Adipocyte (in vitro differentiated cells): ENCODE measurements at regions not wholly inside any gene's neighbourhood (a gene's known extent, or its start where the extent isn't known, plus 50 kb on each side); places are given as distances from the start of the nearest gene placed in this dataset.
A peak's percentile ranks its signal among the peaks of the same experiment; 100 is the strongest.

Source experiments
- DNase-seq: peaks from one replicate; pipeline ENCODE4 v3.0.0-alpha.2; 2015; ENCODE audit warnings: low read depth
- H3K27me3 ChIP-seq: replicated peaks from 2 replicates; pipeline ENCODE4 v1.7.0; 2013; ENCODE audit warnings: mild to moderate bottlenecking, low read length, moderate library complexity; ENCODE audit not compliant: control insufficient read depth, insufficient read depth
- H3K36me3 ChIP-seq: 2 replicates; pipeline ENCODE4 v1.7.0; 2013; ENCODE audit warnings: low read length, mild to moderate bottlenecking, moderate library complexity; ENCODE audit not compliant: control insufficient read depth, insufficient read depth, severe bottlenecking
- H3K4me1 ChIP-seq: 2 replicates; pipeline ENCODE4 v1.7.0; 2013; ENCODE audit warnings: mild to moderate bottlenecking, low read length, moderate library complexity; ENCODE audit not compliant: control insufficient read depth, insufficient read depth
- H3K4me3 ChIP-seq: 2 replicates; pipeline ENCODE4 v1.7.0; 2013; ENCODE audit warnings: mild to moderate bottlenecking, low read length, moderate library complexity
- H3K9ac ChIP-seq: 2 replicates; pipeline ENCODE4 v1.7.0; 2013; ENCODE audit warnings: mild to moderate bottlenecking, low read length, moderate library complexity
- H3K9me3 ChIP-seq: 2 replicates; pipeline ENCODE4 v1.7.0; 2013; ENCODE audit warnings: mild to moderate bottlenecking, low read length, moderate library complexity; ENCODE audit not compliant: control insufficient read depth

DNA sequence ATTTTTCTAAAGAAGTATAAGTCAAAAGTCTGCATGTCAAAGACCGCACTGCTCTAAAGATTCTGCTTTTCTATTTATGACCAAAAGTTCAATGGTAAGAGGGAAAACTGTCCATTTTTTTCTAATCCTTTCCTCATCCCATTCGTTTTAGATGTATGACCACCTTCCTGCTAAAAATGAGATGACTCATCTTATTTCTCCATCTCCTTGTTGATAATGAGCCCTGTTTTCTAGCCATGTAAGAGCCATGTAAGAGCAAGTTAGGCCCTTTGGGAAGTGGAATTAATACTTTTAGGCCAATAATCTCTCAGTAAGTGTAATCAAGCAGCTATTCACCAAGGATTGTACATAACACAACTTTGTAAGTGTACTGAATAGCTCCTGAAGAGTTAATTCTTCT lies 475.6 kb upstream of the B3GALT2 start:
- no peak overlapping the region for H3K9ac ChIP-seq
- no peak overlapping the region for H3K4me3 ChIP-seq
- no peaks in the 10 kb centered on the region for H3K4me1 ChIP-seq
- DNase-seq: no peak
- no peaks in the 10 kb centered on the region for H3K9me3 ChIP-seq
- no peaks in the 10 kb centered on the region for H3K36me3 ChIP-seq
- H3K27me3 ChIP-seq: no peaks in the 10 kb centered on the region

DNA sequence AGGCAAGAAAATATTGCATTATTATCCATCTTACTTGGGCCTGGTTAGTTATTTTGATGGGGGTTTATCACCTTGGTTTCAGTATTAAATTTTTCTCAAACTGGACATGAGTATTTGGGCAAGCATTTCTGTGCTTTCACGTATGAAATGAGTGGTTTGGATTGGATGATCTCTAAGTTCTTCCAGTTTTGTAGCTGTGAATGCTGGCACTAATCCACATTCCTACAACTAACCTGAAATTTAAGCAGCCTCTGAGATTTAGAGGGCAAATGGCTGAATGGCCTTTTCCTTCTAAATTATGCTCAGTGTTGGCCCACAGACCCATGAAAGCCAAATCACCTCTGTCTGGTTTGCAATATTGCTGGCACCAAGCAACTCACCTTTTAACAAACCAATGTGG lies 475.0 kb upstream of the B3GALT2 start:
- Histone ChIP-seq H3K27me3 (no peaks in the 10 kb centered on the region), H3K9me3 (no peaks in the 10 kb centered on the region), H3K36me3 (no peaks in the 10 kb centered on the region), H3K4me3 (no peak overlapping the region), H3K4me1 (no peaks in the 10 kb centered on the region), H3K9ac (no peak overlapping the region)
- DNase-seq: no peak

DNA sequence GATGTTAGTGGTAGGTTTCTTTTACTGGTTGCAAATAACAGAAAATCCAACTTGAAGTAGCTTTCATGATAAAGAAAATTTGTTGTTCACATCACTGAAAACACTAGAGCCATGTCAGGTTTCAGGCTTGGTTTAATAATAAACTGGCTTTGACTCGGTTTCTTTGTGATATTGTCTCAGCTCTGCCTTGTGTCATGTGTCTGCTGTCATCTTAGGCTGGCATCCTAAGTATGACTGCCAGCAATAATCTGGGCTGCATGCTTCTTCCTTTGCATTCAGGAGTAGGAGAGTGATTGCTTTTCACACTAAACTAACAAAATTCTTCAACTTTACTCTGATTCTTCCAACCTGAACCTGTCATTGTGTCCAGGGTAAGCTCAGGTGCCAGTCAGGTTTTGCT lies 474.0 kb upstream of the B3GALT2 start:
- Histone ChIP-seq H3K27me3 (no peaks in the 10 kb centered on the region), H3K4me1 (no peaks in the 10 kb centered on the region), H3K9ac (no peak overlapping the region), H3K36me3 (no peaks in the 10 kb centered on the region), H3K9me3 (no peaks in the 10 kb centered on the region), H3K4me3 (no peak overlapping the region)
- no peak for DNase-seq

DNA sequence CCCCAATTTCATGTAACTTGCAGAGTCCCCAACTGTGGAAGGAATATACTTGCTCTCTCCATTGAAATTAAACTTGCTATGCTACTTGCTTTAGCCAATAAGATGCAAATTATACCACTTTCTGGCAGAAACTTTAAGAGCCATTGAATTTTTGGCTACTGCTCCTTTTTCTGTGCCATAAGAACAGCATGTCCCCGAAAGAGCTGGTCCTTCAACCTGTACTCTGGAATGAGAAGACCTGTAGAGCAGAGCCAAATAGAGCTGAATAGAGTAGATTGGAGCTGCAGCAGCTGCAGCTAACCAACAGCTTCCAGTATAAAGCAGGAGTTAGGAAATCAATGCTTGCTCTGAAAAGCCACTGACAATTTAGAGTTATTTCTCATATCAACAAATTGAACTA lies 472.3 kb upstream of the B3GALT2 start:
- H3K4me1 ChIP-seq: no peaks in the 10 kb centered on the region
- H3K27me3 ChIP-seq: no peaks in the 10 kb centered on the region
- no peaks in the 10 kb centered on the region for H3K36me3 ChIP-seq
- no peak for DNase-seq
- H3K9ac ChIP-seq: no peak overlapping the region
- peaks cover 12% of the 10 kb centered on the region for H3K9me3 ChIP-seq
- no peak overlapping the region for H3K4me3 ChIP-seq

DNA sequence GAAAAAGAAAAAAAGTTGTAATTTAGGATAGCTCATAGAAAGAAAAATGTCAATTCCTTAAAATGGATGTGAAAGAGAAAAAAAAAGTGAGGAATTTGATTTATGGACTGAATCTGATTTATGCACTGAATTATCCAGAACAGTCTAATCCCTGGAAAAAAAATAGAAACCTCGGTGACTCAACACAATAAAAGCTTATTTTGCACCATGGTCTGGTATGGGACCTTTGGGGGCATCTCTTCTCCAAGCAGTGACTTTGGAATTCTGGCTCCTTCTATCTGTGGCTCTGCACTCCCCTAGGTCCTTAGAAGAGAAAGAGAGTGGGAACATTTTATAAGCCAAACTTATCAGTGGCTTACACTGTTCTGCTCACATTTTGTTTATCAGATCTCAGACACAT lies 471.7 kb upstream of the B3GALT2 start:
- no peak overlapping the region for H3K4me3 ChIP-seq
- peaks cover 17% of the 10 kb centered on the region for H3K9me3 ChIP-seq
- no peaks in the 10 kb centered on the region for H3K27me3 ChIP-seq
- no peak overlapping the region for H3K9ac ChIP-seq
- peak; percentile 19 for DNase-seq
- no peaks in the 10 kb centered on the region for H3K4me1 ChIP-seq
- H3K36me3 ChIP-seq: no peaks in the 10 kb centered on the region

DNA sequence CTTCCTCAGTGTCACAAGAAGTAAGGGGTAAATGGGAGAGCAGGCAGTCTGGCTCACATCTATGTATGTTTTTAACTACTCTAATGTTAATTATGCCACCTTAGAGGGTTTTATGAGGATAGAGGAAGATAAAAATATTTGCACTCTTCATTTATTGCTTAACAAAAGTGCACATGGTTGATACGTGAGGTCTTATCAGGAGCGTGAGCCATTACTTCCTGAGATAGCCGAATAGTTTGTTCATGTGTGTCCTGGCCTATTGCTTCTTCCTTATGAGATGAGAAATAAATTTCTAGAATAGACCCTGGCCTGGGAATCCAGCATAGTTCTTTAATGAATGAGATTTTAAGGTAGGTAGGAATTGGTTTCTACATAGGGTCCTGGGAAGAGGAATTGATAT lies 471.1 kb upstream of the B3GALT2 start:
- Histone ChIP-seq H3K27me3 (no peaks in the 10 kb centered on the region), H3K36me3 (no peaks in the 10 kb centered on the region), H3K9me3 (peaks cover 18% of the 10 kb centered on the region), H3K4me1 (no peaks in the 10 kb centered on the region), H3K4me3 (no peak overlapping the region), H3K9ac (no peak overlapping the region)
- no peak for DNase-seq

DNA sequence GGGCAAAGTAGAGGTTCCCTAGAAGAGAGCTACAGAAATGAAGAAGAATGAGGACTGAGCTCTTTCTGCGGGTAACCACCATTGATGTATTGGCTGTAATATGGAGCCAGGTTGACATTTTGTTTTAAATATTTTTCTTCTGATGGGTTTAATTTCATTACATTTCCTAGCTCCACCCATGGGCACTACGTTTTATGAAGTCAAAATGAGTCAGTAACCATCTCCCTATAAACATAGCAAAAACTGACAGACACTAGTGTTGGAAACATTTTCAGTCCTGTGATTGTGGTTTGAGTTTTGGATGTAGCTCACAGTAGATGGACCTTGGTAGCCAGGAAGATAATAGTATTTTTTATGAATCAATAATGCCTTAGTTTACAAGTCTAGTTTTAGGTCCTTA lies 470.4 kb upstream of the B3GALT2 start:
- H3K9me3 ChIP-seq: peaks cover 18% of the 10 kb centered on the region
- no peaks in the 10 kb centered on the region for H3K27me3 ChIP-seq
- H3K4me3 ChIP-seq: no peak overlapping the region
- no peak overlapping the region for H3K9ac ChIP-seq
- H3K36me3 ChIP-seq: no peaks in the 10 kb centered on the region
- no peak for DNase-seq
- no peaks in the 10 kb centered on the region for H3K4me1 ChIP-seq

DNA sequence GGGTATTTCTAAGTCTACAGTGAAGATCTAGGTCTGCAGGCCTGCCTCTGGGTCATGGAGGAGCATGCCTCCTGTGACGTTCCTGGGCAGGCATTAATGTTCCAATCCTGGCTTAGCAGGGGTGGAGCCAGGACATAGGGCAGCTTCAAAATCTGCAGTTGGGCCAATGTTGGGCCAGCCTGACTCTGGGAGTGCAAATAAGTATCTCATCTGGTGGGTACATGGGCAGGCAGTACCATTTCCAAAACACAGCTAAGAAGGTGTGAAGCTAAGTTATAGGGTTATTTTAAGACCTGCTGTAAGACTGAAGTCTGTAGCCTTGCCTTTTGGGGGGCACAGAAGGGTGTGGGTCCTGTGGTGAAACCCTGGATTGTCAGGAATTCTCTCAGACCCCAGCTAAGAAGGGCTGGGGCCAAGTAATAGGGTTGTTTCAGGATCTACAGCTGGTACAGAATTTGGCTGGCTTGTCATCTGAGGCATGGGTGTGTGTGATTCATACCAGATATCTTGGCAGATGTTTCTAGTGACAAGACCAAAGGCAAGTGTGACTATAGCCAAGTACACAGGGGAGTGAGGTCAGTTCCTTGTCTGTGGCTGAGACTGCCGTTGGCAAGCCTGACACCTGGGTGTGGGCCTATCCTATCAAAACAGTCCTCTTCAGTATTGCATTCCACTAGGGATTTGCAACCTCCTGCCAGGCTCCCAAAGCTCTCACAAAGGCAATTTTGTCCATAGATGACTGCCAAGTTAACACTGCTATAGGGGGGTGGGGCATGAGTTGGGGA lies 468.7 kb upstream of the B3GALT2 start:
- Histone ChIP-seq H3K9me3 (peaks cover 26% of the 10 kb centered on the region), H3K27me3 (no peaks in the 10 kb centered on the region), H3K4me3 (no peak overlapping the region), H3K9ac (no peak overlapping the region), H3K36me3 (no peaks in the 10 kb centered on the region), H3K4me1 (no peaks in the 10 kb centered on the region)
- no peak for DNase-seq

DNA sequence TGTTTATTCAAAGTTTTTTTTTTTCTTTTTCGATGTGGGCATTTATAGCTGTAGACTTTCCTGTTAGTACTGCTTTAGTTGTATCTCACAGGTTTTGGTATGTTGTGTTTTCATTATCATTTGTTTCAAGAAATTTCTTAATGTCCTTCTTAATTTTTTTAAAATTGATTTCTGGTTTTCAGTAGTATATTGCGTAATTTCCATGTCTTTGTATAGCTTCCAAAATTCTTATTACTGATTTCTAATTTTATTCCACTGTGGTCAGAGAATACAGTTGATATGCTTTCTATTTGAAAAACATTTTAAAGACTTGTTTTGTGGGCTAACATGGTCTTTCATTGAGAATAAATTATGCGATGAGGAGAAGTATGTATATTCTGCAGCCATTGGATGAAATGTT lies 463.2 kb upstream of the B3GALT2 start:
- no peak overlapping the region for H3K9ac ChIP-seq
- no peaks in the 10 kb centered on the region for H3K36me3 ChIP-seq
- no peak overlapping the region for H3K4me3 ChIP-seq
- no peaks in the 10 kb centered on the region for H3K4me1 ChIP-seq
- peaks cover 32% of the 10 kb centered on the region for H3K9me3 ChIP-seq
- no peaks in the 10 kb centered on the region for H3K27me3 ChIP-seq
- DNase-seq: no peak

DNA sequence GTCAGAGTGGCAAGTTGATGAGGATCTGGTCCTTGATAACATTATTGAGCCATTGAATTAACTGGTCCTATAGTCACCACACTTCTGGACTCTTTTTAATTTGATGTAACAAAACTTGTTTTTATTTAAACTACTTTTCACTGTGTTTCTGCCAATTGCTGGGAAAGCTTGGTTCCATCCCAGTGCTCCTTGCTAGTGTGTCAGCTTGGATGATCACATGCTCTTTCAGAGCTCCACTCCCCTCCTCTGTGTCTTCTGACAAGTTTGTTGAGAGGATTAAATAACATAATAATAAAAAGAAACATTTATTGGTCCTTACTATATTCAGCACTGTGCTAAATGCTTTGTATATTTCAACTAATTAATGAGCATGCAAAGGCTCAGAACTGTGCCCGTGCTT lies 448.5 kb upstream of the B3GALT2 start:
- Histone ChIP-seq H3K4me1 (no peaks in the 10 kb centered on the region), H3K9ac (no peak overlapping the region), H3K27me3 (no peaks in the 10 kb centered on the region), H3K9me3 (no peaks in the 10 kb centered on the region), H3K4me3 (no peak overlapping the region), H3K36me3 (no peaks in the 10 kb centered on the region)
- DNase-seq: no peak

DNA sequence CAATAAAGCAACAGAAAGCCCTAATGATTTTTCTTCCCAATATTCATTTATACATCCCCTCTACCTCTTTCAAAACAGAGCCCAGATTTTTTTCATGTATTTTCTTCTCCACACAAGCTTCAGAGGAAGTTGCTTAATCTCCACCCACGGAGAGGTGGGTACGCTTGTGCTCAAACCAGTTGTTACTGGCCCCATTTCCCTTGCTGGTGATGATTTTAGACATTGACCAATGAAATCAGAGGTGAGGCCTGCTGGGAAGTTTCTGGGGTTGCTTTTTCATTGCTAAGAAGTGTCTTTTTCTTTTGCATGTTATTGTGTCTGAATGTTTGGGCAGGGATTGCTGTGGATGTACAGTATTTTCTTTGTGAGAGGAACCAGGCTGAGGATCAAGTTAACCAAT lies 448.1 kb upstream of the B3GALT2 start:
- Histone ChIP-seq H3K4me1 (no peaks in the 10 kb centered on the region), H3K27me3 (no peaks in the 10 kb centered on the region), H3K9ac (no peak overlapping the region), H3K4me3 (no peak overlapping the region), H3K36me3 (no peaks in the 10 kb centered on the region), H3K9me3 (no peaks in the 10 kb centered on the region)
- DNase-seq: no peak

DNA sequence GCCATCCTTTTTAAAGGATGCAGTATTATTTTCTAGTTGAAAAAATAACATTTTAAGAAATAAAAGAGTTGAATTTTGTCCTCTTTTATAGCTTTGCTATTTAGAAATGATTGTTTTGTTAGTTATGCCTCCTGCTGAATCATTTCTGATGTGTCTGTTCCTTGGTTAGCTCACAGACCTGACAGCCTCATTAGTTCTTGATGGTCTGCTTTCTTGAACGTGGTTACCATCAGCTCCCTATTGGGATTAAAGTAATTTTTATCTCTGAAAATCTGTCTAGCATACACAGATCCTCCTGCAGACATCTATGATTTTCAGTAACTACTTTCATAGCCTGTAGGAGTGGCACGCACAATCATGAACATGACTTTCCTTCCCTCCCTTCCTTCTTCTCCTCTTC lies 447.6 kb upstream of the B3GALT2 start:
- DNase-seq: no peak
- H3K36me3 ChIP-seq: no peaks in the 10 kb centered on the region

More for the DNA sequence above, 447.6 kb upstream of the B3GALT2 start:
- H3K9me3 ChIP-seq: no peaks in the 10 kb centered on the region
- no peaks in the 10 kb centered on the region for H3K4me1 ChIP-seq
- H3K4me3 ChIP-seq: no peak overlapping the region
- H3K9ac ChIP-seq: no peak overlapping the region
- no peaks in the 10 kb centered on the region for H3K27me3 ChIP-seq
